ENCODE measurements at regions not wholly inside any gene's neighbourhood (a gene's known extent, or its start where the extent isn't known, plus 50 kb on each side); places are given as distances from the start of the nearest gene placed in this dataset.

DNA sequence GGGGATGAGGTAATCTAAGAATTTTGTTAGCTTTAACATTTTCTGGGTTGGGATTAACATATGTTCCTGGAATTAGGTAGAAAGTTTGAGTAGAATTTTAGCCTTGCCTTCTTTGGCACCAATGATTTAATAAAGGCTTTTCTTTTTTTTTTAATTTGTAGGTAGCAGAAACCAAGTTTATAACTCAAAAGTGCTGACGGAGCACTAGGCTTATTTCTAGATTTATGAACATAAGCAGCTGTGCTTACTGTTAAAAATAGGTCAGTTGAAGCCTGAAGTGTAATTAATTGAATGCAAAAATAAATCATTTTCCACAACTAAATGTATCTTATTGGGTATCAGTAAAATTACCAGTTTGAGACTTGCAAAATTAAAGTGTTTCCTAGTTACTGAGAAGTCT, 62.4 kb downstream of the TAF11L14 start:
- Histone ChIP-seq H2AFZ (ENCODE audit: insufficient read depth, low read length, poor library complexity) (no peak overlapping the region), H3K36me3 (ENCODE audit: control insufficient read depth in 1 of 2, insufficient read depth in 2 of 2, low read length in 2 of 2) (no peaks in the 10 kb centered on the region), H4K12ac (ENCODE audit: low read depth, low read length) (no peak overlapping the region), H2AK5ac (ENCODE audit: low read length) (no peak overlapping the region), H3K18ac (ENCODE audit: low read length) (no peak overlapping the region), H3K9me3 (ENCODE audit: insufficient read depth, low read depth, low read length) (no peaks in the 10 kb centered on the region), H2BK5ac (ENCODE audit: low read depth, low read length, poor library complexity) (no peak overlapping the region), H3K4ac (ENCODE audit: low read depth, low read length) (no peak overlapping the region), H3K4me2 (ENCODE audit: low read length) (no peak overlapping the region), H3K27ac (ENCODE audit: low read depth, low read length) (no peak overlapping the region), H3K79me2 (ENCODE audit: control insufficient read depth, insufficient read depth, low read length, poor library complexity) (no peaks in the 10 kb centered on the region), H3K4me3 (ENCODE audit: low read depth, low read length) (no peak overlapping the region), H2BK12ac (ENCODE audit: low read length) (no peak overlapping the region), H3K9ac (ENCODE audit: low read length) (no peak overlapping the region), H4K8ac (ENCODE audit: low read depth, low read length) (no peak overlapping the region), H4K91ac (ENCODE audit: low read depth, low read length) (no peak overlapping the region), H3K4me1 (ENCODE audit: control insufficient read depth in 1 of 2, insufficient read depth in 2 of 2, low read length in 2 of 2) (no peaks in the 10 kb centered on the region), H3K14ac (ENCODE audit: low read length) (no peak overlapping the region), H3K27me3 (ENCODE audit: insufficient read depth, low read length) (no peaks in the 10 kb centered on the region), H3K23ac (ENCODE audit: low read length) (no peak overlapping the region), H2BK120ac (ENCODE audit: insufficient read depth, low read length, poor library complexity) (no peak overlapping the region), H3K79me1 (ENCODE audit: low read length) (no peaks in the 10 kb centered on the region)
- no CpG with 5 or more reads among the region's 1 CpG for WGBS (ENCODE audit: extremely low coverage, insufficient coverage, insufficient read length)
- no peak for DNase-seq

DNA sequence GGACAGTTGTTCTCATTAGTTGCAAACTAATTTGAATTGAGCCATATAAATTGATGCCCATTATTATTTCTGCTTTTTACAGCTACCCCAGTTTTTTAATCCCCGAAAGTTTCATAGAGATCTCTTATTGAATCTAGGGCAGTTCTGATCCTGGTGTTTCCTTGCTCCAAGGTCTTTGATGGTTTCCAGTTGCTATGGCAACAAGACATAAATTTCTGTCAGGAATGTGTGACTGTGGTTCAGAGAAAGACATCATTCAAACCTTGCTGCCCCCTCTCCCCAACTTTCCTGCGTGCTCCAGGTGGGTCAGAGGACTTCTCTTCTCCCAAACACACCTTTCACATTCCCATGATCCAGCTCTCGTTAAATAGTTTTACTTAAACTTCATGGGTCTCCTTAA, 63.4 kb downstream of the TAF11L14 start:
- no peak overlapping the region for H3K4ac ChIP-seq (ENCODE audit: low read depth, low read length)
- no peak overlapping the region for H4K8ac ChIP-seq (ENCODE audit: low read depth, low read length)
- H3K27me3 ChIP-seq (ENCODE audit: insufficient read depth, low read length), result no peaks in the 10 kb centered on the region
- H3K23ac ChIP-seq (ENCODE audit: low read length), result no peak overlapping the region
- no peak overlapping the region for H3K4me3 ChIP-seq (ENCODE audit: low read depth, low read length)
- H3K36me3 ChIP-seq (ENCODE audit: control insufficient read depth in 1 of 2, insufficient read depth in 2 of 2, low read length in 2 of 2), result no peaks in the 10 kb centered on the region
- DNase-seq, result no peak
- H3K4me2 ChIP-seq (ENCODE audit: low read length), result no peak overlapping the region
- no peak overlapping the region for H2AK5ac ChIP-seq (ENCODE audit: low read length)
- no peaks in the 10 kb centered on the region for H3K79me2 ChIP-seq (ENCODE audit: control insufficient read depth, insufficient read depth, low read length, poor library complexity)
- H2BK12ac ChIP-seq (ENCODE audit: low read length), result no peak overlapping the region
- H2AFZ ChIP-seq (ENCODE audit: insufficient read depth, low read length, poor library complexity), result no peak overlapping the region
- H3K9me3 ChIP-seq (ENCODE audit: insufficient read depth, low read depth, low read length), result no peaks in the 10 kb centered on the region
- H4K12ac ChIP-seq (ENCODE audit: low read depth, low read length), result no peak overlapping the region
- H4K91ac ChIP-seq (ENCODE audit: low read depth, low read length), result no peak overlapping the region
- WGBS (ENCODE audit: extremely low coverage, insufficient coverage, insufficient read length), result no CpG with 5 or more reads among the region's 3 CpGs
- H3K9ac ChIP-seq (ENCODE audit: low read length), result no peak overlapping the region
- H3K79me1 ChIP-seq (ENCODE audit: low read length), result no peaks in the 10 kb centered on the region
- H3K14ac ChIP-seq (ENCODE audit: low read length), result no peak overlapping the region
- H3K4me1 ChIP-seq (ENCODE audit: control insufficient read depth in 1 of 2, insufficient read depth in 2 of 2, low read length in 2 of 2), result no peaks in the 10 kb centered on the region
- no peak overlapping the region for H3K27ac ChIP-seq (ENCODE audit: low read depth, low read length)
- H2BK120ac ChIP-seq (ENCODE audit: insufficient read depth, low read length, poor library complexity), result no peak overlapping the region
- no peak overlapping the region for H2BK5ac ChIP-seq (ENCODE audit: low read depth, low read length, poor library complexity)
- H3K18ac ChIP-seq (ENCODE audit: low read length), result no peak overlapping the region

DNA sequence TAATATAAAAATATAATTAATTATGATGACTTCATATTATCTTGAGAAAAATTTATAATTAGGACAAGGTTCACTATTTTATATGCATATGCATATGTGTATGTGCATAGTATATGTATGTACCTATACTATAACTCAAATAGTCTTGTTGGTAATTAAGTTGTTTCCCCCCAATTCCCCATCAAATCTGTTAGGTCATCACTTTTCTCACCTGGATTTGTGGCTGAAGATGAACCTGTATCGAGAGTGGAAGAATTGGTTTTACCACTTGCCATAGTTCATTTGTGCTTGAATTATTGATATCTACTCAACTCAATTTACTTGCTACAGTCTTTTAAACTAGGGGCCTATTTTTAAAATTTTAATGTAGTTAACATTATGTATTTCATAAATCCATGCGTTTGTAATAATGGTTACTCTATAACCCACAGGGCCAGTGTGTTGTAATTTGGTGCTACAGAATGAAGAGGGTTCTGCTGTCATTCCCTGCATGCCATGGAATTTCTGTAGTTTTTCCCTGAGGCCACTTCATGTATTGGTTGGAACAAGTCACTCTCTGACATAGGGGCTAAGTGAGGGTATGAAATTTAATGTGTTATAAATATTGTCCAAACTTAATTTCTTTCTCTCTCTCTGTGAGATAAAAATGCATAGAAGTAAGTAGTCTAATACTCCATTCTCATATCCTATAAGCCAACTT, 74.9 kb downstream of the TAF11L14 start:
- Histone ChIP-seq H4K91ac (ENCODE audit: low read depth, low read length) (no peak overlapping the region), H3K23ac (ENCODE audit: low read length) (no peak overlapping the region), H3K4me1 (ENCODE audit: control insufficient read depth in 1 of 2, insufficient read depth in 2 of 2, low read length in 2 of 2) (no peaks in the 10 kb centered on the region), H2BK12ac (ENCODE audit: low read length) (no peak overlapping the region), H2BK5ac (ENCODE audit: low read depth, low read length, poor library complexity) (no peak overlapping the region), H3K9ac (ENCODE audit: low read length) (no peak overlapping the region), H3K27ac (ENCODE audit: low read depth, low read length) (no peak overlapping the region), H2AFZ (ENCODE audit: insufficient read depth, low read length, poor library complexity) (no peak overlapping the region), H3K14ac (ENCODE audit: low read length) (no peak overlapping the region), H4K12ac (ENCODE audit: low read depth, low read length) (no peak overlapping the region), H3K79me1 (ENCODE audit: low read length) (no peaks in the 10 kb centered on the region), H4K8ac (ENCODE audit: low read depth, low read length) (no peak overlapping the region), H3K36me3 (ENCODE audit: control insufficient read depth in 1 of 2, insufficient read depth in 2 of 2, low read length in 2 of 2) (no peaks in the 10 kb centered on the region), H2AK5ac (ENCODE audit: low read length) (no peak overlapping the region), H3K4ac (ENCODE audit: low read depth, low read length) (no peak overlapping the region), H3K9me3 (ENCODE audit: insufficient read depth, low read depth, low read length) (no peaks in the 10 kb centered on the region), H3K79me2 (ENCODE audit: control insufficient read depth, insufficient read depth, low read length, poor library complexity) (no peaks in the 10 kb centered on the region), H3K4me3 (ENCODE audit: low read depth, low read length) (no peak overlapping the region), H3K18ac (ENCODE audit: low read length) (no peak overlapping the region), H3K27me3 (ENCODE audit: insufficient read depth, low read length) (no peaks in the 10 kb centered on the region), H3K4me2 (ENCODE audit: low read length) (no peak overlapping the region), H2BK120ac (ENCODE audit: insufficient read depth, low read length, poor library complexity) (no peak overlapping the region)
- no CpG with 5 or more reads among the region's 2 CpGs for WGBS (ENCODE audit: extremely low coverage, insufficient coverage, insufficient read length)
- DNase-seq, result peak; percentile 67 to 89

DNA sequence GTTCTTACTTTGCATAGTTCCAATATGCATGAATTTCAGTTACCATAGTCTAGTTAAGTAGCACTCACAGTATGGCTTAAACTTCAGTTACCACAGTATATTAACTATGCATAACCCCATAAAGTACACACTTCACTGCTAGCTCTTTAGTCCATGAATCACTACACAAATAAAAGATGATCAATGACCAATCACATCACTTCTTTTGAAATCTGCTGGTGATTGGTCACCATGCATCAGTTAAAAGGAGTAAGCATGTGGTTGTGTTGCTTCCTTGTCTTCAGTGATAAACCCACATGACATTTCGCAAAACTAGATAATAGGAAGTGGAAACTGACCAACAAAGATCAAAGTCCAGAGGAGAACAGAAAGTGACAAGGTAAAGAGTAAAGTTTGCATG, 79.0 kb downstream of the TAF11L14 start:
- no peak overlapping the region for H2BK120ac ChIP-seq (ENCODE audit: insufficient read depth, low read length, poor library complexity)
- H3K79me2 ChIP-seq (ENCODE audit: control insufficient read depth, insufficient read depth, low read length, poor library complexity), result no peaks in the 10 kb centered on the region
- no peak overlapping the region for H4K12ac ChIP-seq (ENCODE audit: low read depth, low read length)
- no peaks in the 10 kb centered on the region for H3K9me3 ChIP-seq (ENCODE audit: insufficient read depth, low read depth, low read length)
- H3K27me3 ChIP-seq (ENCODE audit: insufficient read depth, low read length), result no peaks in the 10 kb centered on the region
- no CpG with 5 or more reads among the region's 1 CpG for WGBS (ENCODE audit: extremely low coverage, insufficient coverage, insufficient read length)
- no peaks in the 10 kb centered on the region for H3K4me1 ChIP-seq (ENCODE audit: control insufficient read depth in 1 of 2, insufficient read depth in 2 of 2, low read length in 2 of 2)
- no peak overlapping the region for H4K91ac ChIP-seq (ENCODE audit: low read depth, low read length)
- no peak overlapping the region for H2BK5ac ChIP-seq (ENCODE audit: low read depth, low read length, poor library complexity)
- H3K9ac ChIP-seq (ENCODE audit: low read length), result no peak overlapping the region
- H3K23ac ChIP-seq (ENCODE audit: low read length), result no peak overlapping the region
- H3K4me3 ChIP-seq (ENCODE audit: low read depth, low read length), result no peak overlapping the region
- no peak overlapping the region for H3K27ac ChIP-seq (ENCODE audit: low read depth, low read length)
- H3K14ac ChIP-seq (ENCODE audit: low read length), result no peak overlapping the region
- no peak overlapping the region for H4K8ac ChIP-seq (ENCODE audit: low read depth, low read length)
- H3K4ac ChIP-seq (ENCODE audit: low read depth, low read length), result no peak overlapping the region
- no peak overlapping the region for H2BK12ac ChIP-seq (ENCODE audit: low read length)
- DNase-seq, result no peak
- H2AFZ ChIP-seq (ENCODE audit: insufficient read depth, low read length, poor library complexity), result no peak overlapping the region
- H3K36me3 ChIP-seq (ENCODE audit: control insufficient read depth in 1 of 2, insufficient read depth in 2 of 2, low read length in 2 of 2), result no peaks in the 10 kb centered on the region
- no peak overlapping the region for H3K18ac ChIP-seq (ENCODE audit: low read length)
- H3K79me1 ChIP-seq (ENCODE audit: low read length), result no peaks in the 10 kb centered on the region
- H2AK5ac ChIP-seq (ENCODE audit: low read length), result no peak overlapping the region
- no peak overlapping the region for H3K4me2 ChIP-seq (ENCODE audit: low read length)

All from trophoblast cell (in vitro differentiated cells and primary cell).